Activated T-cell treated with anti-CD3 and anti-CD28 coated beads, Interleukin-2, amount 50 U/mL, for 1 hour (primary cell): ENCODE measurements at regions not wholly inside any gene's neighbourhood (a gene's known extent, or its start where the extent isn't known, plus 50 kb on each side); places are given as distances from the start of the nearest gene placed in this dataset.

Experiments
- DNase-seq: peaks from one replicate; pipeline ENCODE4 v3.0.0-alpha.2; 2020

DNA sequence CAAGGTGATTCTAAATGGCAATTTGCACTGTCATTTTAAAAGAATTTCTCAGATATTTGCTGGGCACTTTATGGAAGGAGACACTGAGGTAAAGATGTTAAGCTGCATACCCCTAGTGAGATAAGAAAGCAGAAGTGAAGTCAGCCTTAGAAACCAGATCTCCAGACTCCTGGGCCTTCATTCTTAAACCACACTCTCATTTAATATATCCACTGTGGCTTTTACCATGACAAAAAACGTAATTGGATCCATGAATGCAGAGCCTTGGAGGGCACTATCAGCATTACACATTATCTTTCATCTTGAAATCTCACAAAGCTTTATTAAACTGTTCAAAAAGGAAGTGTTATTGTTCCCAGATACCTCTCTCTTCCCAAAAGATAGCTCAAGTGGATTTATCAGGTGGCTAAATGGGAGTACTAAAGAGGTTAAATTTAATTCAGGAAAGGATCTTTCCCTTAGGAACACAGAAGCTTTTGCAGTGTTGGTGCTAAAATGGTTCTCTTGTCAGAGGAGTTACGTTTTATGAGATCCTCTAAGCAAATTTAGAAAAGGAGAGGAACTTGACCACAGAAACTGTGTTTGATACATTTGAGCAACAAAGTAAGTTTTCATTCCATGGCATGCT is 1060.4 kb downstream of the EFNB2 start:
- no peak for DNase-seq

DNA sequence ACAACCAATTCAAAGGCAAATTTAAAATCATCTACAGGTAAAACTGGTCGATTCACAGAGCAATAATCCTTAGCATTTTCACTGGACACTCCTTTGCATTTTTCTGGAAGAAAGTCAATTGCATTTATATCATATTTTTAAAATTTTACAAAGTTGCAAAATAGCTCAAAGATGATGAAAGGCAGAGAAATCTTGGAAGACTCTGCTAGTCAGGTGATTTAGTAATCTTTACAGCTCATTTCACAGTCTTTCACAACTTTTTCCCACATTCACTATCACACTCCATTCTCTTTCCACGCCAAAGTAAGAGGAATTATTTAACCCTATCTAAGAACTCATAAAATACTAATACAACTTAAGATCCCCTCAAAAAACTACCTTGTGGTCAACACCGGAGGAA is 1063.8 kb downstream of the EFNB2 start:
- no peak for DNase-seq

DNA sequence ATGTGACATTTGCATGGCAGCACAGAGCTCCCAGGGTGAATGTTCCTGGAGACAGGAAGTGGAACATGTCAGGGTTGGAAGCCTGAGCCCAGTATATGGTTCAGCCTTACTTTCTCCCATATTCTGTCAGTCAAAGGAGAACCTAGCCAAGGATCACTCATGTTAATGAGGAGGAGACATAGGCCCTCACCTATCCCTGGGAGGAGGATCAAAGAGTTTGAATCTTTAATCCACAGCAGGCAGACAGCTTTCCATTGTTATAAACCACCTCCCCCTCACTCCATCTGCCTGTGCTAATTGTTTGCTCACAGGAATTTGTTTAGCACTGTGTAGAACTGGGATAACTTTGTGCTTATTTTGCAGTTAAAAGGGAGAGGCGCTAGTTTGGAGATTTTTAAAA is 1069.1 kb downstream of the EFNB2 start:
- DNase-seq = no peak

DNA sequence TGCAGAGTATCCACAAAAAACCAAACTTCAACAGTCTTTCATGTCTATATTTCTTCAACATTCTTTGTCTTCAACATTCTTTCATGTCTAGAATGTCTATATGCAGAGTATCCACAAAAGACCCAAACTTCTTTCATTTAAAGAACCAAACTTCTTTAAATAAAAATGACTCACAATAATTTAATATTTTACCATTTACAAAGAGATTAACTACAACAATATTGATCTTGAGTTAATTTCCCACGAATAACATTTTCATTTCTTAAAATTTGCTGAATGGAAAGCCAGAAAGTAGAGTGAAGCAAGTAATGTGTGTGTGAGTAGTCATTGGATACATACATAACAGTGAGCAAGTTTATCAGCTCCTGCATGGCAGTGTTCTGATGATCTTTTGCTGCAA is 1069.7 kb downstream of the EFNB2 start, which contains the start of gene DAOA:
Gene DAOA (plus strand): TSS at position 301 of the 400 bp plus-strand sequence.
- DNase-seq = no peak

DNA sequence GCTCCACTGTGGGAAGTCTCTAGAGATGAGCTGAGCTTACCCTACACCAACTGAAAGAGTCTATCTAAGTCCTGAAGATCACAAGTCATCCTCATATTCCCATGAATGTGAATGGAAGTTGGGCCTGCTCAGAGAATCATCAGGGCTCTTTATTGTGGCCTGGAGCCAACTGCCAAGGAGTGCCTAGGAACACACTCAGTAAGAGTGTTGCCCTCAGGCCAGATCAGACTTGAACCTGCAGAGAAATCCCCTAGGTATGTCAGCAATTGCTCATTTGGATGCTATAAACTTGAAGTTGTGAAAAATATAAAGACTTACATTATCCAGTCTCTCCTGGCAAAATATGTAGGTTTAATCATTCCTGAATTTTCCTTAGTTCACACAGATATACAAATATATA is 1070.2 kb downstream of the EFNB2 start:
- DNase-seq = no peak

GRCh38 chr13:105464249-105464648 is 1071.2 kb downstream of the EFNB2 start:
- no peak for DNase-seq

GRCh38 chr13:105463011-105463501 is 1072.4 kb downstream of the EFNB2 start:
- no peak for DNase-seq

- DNase-seq = no peak
Measured at GRCh38 chr13:105462098-105462497, 1073.4 kb downstream of the EFNB2 start.

DNA sequence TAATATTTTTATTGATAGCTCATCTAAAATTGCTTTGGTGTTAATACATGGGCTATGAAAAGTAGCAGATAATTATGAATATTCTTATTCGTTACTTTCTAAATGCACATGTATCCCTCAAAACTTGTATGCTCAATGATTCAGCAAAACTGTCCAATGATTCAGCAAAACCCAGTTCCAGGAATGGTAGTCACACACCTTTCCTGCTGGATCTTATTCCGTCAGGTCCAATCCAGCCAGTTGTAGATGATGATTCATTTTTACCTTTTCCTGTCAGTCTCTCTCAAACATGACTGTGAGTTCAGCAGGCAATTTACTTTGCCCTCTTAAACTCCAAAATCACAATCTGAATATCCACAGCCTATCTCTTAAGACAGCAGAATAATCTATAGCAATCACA is 1082.6 kb downstream of the EFNB2 start:
- DNase-seq = no peak

DNA sequence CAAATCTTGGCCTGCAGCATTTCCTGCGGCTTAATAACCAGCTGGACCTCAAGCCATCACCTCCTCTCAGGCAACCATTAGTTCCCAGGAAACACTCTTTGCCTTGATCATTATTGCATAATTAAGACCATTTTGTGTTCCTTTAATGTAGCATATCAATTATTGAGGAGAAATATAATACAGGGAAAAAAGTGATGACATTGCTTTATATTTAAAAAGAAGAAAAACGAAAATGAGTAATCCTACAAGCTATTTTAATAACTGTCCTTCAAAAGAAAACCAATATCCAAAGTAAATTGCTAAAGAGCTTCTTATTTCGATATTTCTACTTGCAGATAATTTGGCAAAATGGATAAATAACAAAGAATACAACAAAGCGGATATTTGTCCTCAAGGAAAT is 1084.7 kb downstream of the EFNB2 start:
- no peak for DNase-seq

- no peak for DNase-seq
Measured at GRCh38 chr13:105448811-105449210, 1086.7 kb downstream of the EFNB2 start.

DNA sequence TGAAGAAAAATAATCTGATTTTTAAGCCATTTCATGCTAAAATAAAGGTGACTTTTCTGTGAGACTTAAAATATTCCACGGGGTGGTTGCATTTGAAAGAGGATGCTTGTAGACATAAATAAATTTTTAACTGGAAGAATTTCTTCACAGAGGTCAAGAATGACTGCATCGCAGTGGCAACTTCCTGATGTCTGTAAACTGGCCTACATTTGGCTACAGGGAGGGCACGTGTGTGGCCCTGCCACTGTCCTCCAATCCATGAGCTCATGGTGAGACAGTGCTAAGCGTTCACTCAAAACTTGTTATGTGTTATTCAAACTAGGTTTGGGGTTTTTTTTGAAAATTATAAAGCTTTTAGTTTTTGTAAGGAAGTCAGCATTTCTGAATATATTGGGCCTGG is 1089.3 kb downstream of the EFNB2 start:
- no peak for DNase-seq

DNA sequence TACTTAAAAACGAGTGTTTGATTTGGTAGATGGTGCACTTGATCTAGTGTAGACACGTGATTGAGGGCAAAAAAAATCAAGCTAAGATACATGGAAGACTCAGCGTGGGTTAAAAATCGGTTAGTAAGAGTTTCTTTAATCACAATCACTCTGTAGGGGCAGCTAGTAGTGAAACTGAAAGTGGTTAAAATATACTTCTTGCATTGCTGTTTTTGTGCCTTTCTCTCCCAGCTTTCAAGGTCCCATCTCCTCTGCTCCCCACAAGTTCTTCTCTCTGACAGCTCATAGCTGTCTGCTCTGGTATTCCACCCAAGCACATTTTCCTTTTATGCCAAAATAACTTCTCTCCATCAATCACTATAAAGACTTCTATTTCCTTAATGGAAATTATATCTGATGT is 1089.7 kb downstream of the EFNB2 start:
- DNase-seq = no peak

DNA sequence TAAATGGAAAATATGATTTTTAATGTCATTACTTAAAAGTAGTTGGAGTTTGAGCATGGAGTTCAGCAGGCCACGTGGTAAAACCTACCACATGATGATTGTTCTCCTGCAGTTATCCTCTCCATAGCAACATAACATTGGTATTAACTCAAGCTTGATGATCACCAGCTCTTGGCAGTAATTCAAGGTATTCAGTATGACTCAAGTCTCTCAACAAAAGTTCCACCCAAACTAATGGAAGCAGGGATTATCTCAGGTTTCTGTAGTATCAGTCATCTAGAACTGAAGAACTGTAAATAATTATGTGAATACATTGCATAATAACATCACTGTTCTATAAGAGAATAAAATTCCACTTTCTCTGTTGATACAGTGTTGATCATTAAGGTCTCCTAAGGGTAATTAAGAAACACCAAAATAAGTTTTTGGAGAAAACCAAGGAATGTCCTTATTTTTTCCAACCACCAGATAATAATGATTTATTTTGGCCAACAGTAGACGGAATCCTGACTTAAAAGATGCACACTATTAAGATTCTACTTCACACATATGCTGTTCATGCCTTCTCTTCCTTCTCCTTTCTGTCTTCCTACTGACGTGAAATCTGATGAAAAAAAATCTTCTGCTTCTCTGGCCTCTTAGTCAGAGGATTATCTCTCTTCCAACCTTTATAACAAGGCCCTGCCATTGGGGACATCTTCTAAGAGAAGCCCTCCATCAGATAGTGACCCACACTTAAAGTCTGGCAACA is 1092.3 kb downstream of the EFNB2 start:
- DNase-seq = no peak

DNA sequence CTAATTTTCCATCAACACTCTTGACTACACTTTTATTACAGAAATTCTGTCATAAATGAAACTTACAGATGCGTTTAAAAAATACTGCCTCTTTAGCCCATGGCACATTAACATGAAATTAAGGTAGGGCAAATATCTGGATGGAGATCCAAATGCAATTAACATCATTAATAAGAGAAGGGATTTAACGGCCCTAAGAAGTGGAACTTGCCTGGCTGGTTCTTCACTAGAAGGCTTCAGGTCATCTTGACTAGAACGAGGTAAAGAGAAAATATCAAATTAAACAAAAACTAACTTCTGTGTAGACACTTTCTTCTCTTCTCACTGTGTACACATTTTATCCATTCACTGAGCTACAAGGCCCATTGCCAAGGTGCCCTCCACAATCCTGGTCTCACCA is 1093.4 kb downstream of the EFNB2 start:
- no peak for DNase-seq

- no peak for DNase-seq
Measured at GRCh38 chr13:105441051-105441750, 1094.3 kb downstream of the EFNB2 start.

DNA sequence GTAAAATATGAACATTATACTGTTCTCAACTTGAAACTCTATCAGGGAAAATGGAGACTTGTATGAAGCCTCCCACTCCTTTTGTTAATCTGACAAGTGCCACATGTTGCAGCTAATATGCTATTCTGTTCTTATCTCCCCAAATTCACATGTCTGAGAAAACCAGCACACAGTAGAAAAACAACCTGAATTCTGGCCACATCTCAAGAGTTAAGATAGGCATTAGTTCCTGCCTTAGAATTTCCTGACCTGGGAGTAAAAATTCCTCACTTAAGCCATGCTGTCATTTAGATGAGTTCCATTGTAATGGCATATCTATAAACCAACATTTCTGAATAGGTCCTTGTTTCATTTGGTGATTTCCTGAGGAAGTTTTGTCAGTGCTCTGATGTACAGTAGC is 1098.5 kb downstream of the EFNB2 start:
- no peak for DNase-seq

- no peak for DNase-seq
Measured at GRCh38 chr13:105432438-105432837, 1103.0 kb downstream of the EFNB2 start.

- no peak for DNase-seq
Measured at GRCh38 chr13:105428811-105429210, 1106.7 kb downstream of the EFNB2 start.

- no peak for DNase-seq
Measured at GRCh38 chr13:105426441-105426840, 1109.0 kb downstream of the EFNB2 start.

DNA sequence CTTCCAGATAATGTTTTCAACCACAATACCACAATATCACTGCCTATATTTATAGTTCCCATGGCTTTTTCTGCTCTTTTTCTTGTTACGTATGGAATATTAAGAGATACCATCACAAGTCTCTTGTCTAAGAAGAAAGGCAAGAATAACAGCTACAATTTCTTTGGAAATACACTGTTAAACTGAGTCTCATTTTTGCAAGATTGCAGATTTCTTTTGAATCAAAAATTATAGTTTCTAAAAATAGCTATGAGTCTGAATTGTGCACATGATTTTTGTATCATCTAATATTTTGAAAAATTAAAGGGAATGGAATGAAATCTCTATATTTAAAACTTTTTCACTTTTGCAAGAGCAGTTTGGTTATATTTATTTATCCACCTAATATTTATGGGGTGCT is 1120.8 kb downstream of the EFNB2 start:
- no peak for DNase-seq

- no peak for DNase-seq
Measured at GRCh38 chr13:105412171-105412570, 1123.3 kb downstream of the EFNB2 start.

DNA sequence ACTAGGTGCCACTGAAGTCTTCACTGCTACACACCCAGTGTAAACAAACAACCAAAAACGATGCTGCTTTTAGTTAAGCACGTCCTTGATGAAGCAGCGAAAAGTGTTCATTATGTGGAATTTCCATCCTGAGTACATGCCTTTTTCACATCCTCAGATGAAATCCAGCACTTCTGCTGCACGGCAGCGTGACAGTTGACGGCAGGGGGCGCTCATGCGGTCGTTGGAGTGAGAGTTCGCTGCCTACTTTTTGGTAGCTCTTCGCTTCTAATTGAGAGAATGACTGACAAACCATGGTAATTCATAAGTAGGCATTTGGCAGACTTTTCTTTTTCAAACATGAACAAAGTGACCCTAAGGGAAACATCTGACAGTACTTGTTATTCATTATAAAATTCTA is 1124.9 kb downstream of the EFNB2 start:
- peak; percentile 27 for DNase-seq

GRCh38 chr13:105406551-105406950 is 1128.9 kb downstream of the EFNB2 start:
- no peak for DNase-seq
